ENCODE measurements at regions not wholly inside any gene's neighbourhood (a gene's known extent, or its start where the extent isn't known, plus 50 kb on each side); places are given as distances from the start of the nearest gene placed in this dataset.

- no peak for TF ChIP-seq CTCF (IDR thresholded peaks at IDR 0.05)
- no peak for TF ChIP-seq POLR2A (IDR thresholded peaks at IDR 0.05)
Measured at GRCh38 chr13:48864100-48864499, 111.6 kb upstream of the FNDC3A start.

All from ovary (tissue), 3 donors.